ENCODE measurements at regions not wholly inside any gene's neighbourhood (a gene's known extent, or its start where the extent isn't known, plus 50 kb on each side); places are given as distances from the start of the nearest gene placed in this dataset.

GRCh38 chr12:88908345-88908744, 328.1 kb upstream of the KITLG start:
- TF ChIP-seq, protein P1, sequence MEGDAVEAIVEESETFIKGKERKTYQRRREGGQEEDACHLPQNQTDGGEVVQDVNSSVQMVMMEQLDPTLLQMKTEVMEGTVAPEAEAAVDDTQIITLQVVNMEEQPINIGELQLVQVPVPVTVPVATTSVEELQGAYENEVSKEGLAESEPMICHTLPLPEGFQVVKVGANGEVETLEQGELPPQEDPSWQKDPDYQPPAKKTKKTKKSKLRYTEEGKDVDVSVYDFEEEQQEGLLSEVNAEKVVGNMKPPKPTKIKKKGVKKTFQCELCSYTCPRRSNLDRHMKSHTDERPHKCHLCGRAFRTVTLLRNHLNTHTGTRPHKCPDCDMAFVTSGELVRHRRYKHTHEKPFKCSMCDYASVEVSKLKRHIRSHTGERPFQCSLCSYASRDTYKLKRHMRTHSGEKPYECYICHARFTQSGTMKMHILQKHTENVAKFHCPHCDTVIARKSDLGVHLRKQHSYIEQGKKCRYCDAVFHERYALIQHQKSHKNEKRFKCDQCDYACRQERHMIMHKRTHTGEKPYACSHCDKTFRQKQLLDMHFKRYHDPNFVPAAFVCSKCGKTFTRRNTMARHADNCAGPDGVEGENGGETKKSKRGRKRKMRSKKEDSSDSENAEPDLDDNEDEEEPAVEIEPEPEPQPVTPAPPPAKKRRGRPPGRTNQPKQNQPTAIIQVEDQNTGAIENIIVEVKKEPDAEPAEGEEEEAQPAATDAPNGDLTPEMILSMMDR (conservative IDR thresholded peaks at IDR 0.05; ENCODE audit: low read depth, low read length) = no peak

GRCh38 chr12:88904705-88905104, 324.4 kb upstream of the KITLG start:
- Histone ChIP-seq H2AFZ (ENCODE audit: low read depth) (no peak overlapping the region), H3K79me2 (ENCODE audit: insufficient read depth, low read depth) (no peaks in the 10 kb centered on the region), H3K27ac (no peak overlapping the region), H3K4me1 (ENCODE audit: low read depth, poor library complexity, severe bottlenecking) (no peaks in the 10 kb centered on the region), H4K20me1 (ENCODE audit: insufficient read depth) (no peaks in the 10 kb centered on the region), H3K27me3 (ENCODE audit: insufficient read depth, low read depth) (no peaks in the 10 kb centered on the region), H3K36me3 (ENCODE audit: insufficient read depth) (no peaks in the 10 kb centered on the region), H3K4me2 (no peak overlapping the region), H3K9ac (no peak overlapping the region), H3K4me3 (IDR thresholded peaks at IDR 0.05; ENCODE audit: insufficient read depth, low read depth, low read length) (no peak overlapping the region)
- TF ChIP-seq, protein P1 (conservative IDR thresholded peaks at IDR 0.05; ENCODE audit: low read depth, low read length) = no peak

More at GRCh38 chr12:88908345-88908744, 328.1 kb upstream of the KITLG start:
- Histone ChIP-seq H3K4me3 (IDR thresholded peaks at IDR 0.05; ENCODE audit: insufficient read depth, low read depth, low read length) (no peak overlapping the region), H3K36me3 (ENCODE audit: insufficient read depth) (no peaks in the 10 kb centered on the region), H2AFZ (ENCODE audit: low read depth) (no peak overlapping the region), H3K27ac (no peak overlapping the region), H4K20me1 (ENCODE audit: insufficient read depth) (no peaks in the 10 kb centered on the region), H3K4me2 (no peak overlapping the region), H3K4me1 (ENCODE audit: low read depth, poor library complexity, severe bottlenecking) (no peaks in the 10 kb centered on the region), H3K79me2 (ENCODE audit: insufficient read depth, low read depth) (no peaks in the 10 kb centered on the region), H3K9ac (no peak overlapping the region), H3K27me3 (ENCODE audit: insufficient read depth, low read depth) (no peaks in the 10 kb centered on the region)

GRCh38 chr12:88903333-88903732, 323.1 kb upstream of the KITLG start:
- Histone ChIP-seq H3K36me3 (ENCODE audit: insufficient read depth) (no peaks in the 10 kb centered on the region), H3K4me1 (ENCODE audit: low read depth, poor library complexity, severe bottlenecking) (no peaks in the 10 kb centered on the region), H3K4me2 (no peak overlapping the region), H3K4me3 (IDR thresholded peaks at IDR 0.05; ENCODE audit: insufficient read depth, low read depth, low read length) (no peak overlapping the region), H3K79me2 (ENCODE audit: insufficient read depth, low read depth) (no peaks in the 10 kb centered on the region), H2AFZ (ENCODE audit: low read depth) (no peak overlapping the region), H3K9ac (no peak overlapping the region), H3K27ac (no peak overlapping the region), H3K27me3 (ENCODE audit: insufficient read depth, low read depth) (no peaks in the 10 kb centered on the region), H4K20me1 (ENCODE audit: insufficient read depth) (no peaks in the 10 kb centered on the region)
- TF ChIP-seq, protein P1 (conservative IDR thresholded peaks at IDR 0.05; ENCODE audit: low read depth, low read length) = no peak

GRCh38 chr12:88897723-88898122, 317.5 kb upstream of the KITLG start:
- Histone ChIP-seq H3K9ac (no peak overlapping the region), H3K27ac (no peak overlapping the region), H3K4me2 (no peak overlapping the region), H3K27me3 (ENCODE audit: insufficient read depth, low read depth) (no peaks in the 10 kb centered on the region), H3K4me1 (ENCODE audit: low read depth, poor library complexity, severe bottlenecking) (no peaks in the 10 kb centered on the region), H2AFZ (ENCODE audit: low read depth) (no peak overlapping the region), H3K79me2 (ENCODE audit: insufficient read depth, low read depth) (no peaks in the 10 kb centered on the region), H3K36me3 (ENCODE audit: insufficient read depth) (no peaks in the 10 kb centered on the region), H4K20me1 (ENCODE audit: insufficient read depth) (no peaks in the 10 kb centered on the region), H3K4me3 (IDR thresholded peaks at IDR 0.05; ENCODE audit: insufficient read depth, low read depth, low read length) (no peak overlapping the region)
- TF ChIP-seq, protein P1 (conservative IDR thresholded peaks at IDR 0.05; ENCODE audit: low read depth, low read length) = no peak
